Tibial nerve (tissue), 4 donors: ENCODE measurements at regions not wholly inside any gene's neighbourhood (a gene's known extent, or its start where the extent isn't known, plus 50 kb on each side); places are given as distances from the start of the nearest gene placed in this dataset.

Experiments
- CTCF ChIP-seq, 5 experiments: fragments of 200-600 bp in 3 of 5; fragments of 450-650 bp in 2 of 5; sonication (generic) in 3 of 5; IDR thresholded peaks; one replicate each; pipeline ENCODE4 v1.5.1; 2016 to 2019; ENCODE audit warnings: antibody characterized with exemption in 5 of 5, mild to moderate bottlenecking in 3 of 5, moderate library complexity in 2 of 5
- EP300 ChIP-seq, 2 donors: sonication (generic); formaldehyde crosslinking; IDR thresholded peaks; one replicate each; pipeline ENCODE4 v1.6.1; 2017; ENCODE audit warnings: antibody characterized with exemption in 2 of 2, mild to moderate bottlenecking in 1 of 2
- POLR2A ChIP-seq, 2 donors: fragments of 450-650 bp; IDR thresholded peaks; one replicate each; pipeline ENCODE4 v1.6.1; 2017; ENCODE audit warnings: antibody characterized with exemption in 2 of 2, mild to moderate bottlenecking in 2 of 2, moderate library complexity in 2 of 2

- TF ChIP-seq CTCF (IDR thresholded peaks at IDR 0.05) = no peak
- TF ChIP-seq POLR2A (IDR thresholded peaks at IDR 0.05) = no peak
- no peak for TF ChIP-seq EP300 (IDR thresholded peaks at IDR 0.05)
Observed at GRCh38 chr10:121211446-121211845, 360.3 kb downstream of the WDR11 start.
